ENCODE measurements at regions not wholly inside any gene's neighbourhood (a gene's known extent, or its start where the extent isn't known, plus 50 kb on each side); places are given as distances from the start of the nearest gene placed in this dataset.

GRCh38 chr1:233728721-233729120, 114.8 kb downstream of the KCNK1 start:
- TF ChIP-seq EZH2 (IDR thresholded peaks at IDR 0.05; ENCODE audit: insufficient read depth, low read length) (no peak), CTCF (IDR thresholded peaks at IDR 0.05; ENCODE audit: insufficient read depth, low read depth, low read length) (no peak)
